ENCODE measurements at regions not wholly inside any gene's neighbourhood (a gene's known extent, or its start where the extent isn't known, plus 50 kb on each side); places are given as distances from the start of the nearest gene placed in this dataset.

GRCh38 chr6:122012578-122012977 is 386.9 kb upstream of the HSF2 start:
- H3K9ac ChIP-seq (ENCODE audit: insufficient read depth, low read depth, low read length): no peak overlapping the region
- no peak for ATAC-seq
- no peak for DNase-seq (ENCODE audit: low spot score)
- H3K79me2 ChIP-seq (ENCODE audit: insufficient read depth, low read length): no peaks in the 10 kb centered on the region
- no peak overlapping the region for H2AFZ ChIP-seq (ENCODE audit: low read length)
- TF ChIP-seq ZNF546 (CRISPR knock-in tag; conservative IDR thresholded peaks at IDR 0.05) (no peak), SNRNP70 (IDR thresholded peaks at IDR 0.05; ENCODE audit: low read depth, low read length) (no peak), HHEX (CRISPR knock-in tag; IDR thresholded peaks at IDR 0.05) (no peak), CHD4 (IDR thresholded peaks at IDR 0.05; ENCODE audit: borderline replicate concordance, low read length) (no peak), TEAD2 (CRISPR knock-in tag; IDR thresholded peaks at IDR 0.05) (no peak), FOXK1 (CRISPR knock-in tag; IDR thresholded peaks at IDR 0.05; ENCODE audit: borderline replicate concordance, low read depth) (no peak), WIZ (CRISPR knock-in tag; IDR thresholded peaks at IDR 0.05) (no peak), PITX1 (CRISPR knock-in tag; IDR thresholded peaks at IDR 0.05) (no peak), ZNF10 (CRISPR knock-in tag; IDR thresholded peaks at IDR 0.05; ENCODE audit: borderline replicate concordance, low read depth) (no peak)
- H3K4me3 ChIP-seq (replicated peaks in 1 of 3; ENCODE audit: insufficient read depth in 1 of 3, low read depth in 2 of 3, low read length in 3 of 3): no peak overlapping the region
- intact Hi-C loops (cut with micrococcal nuclease; ENCODE audit: unreplicated experiment) (no loop called here), in situ Hi-C loops (cut with HindIII; ENCODE audit: extremely low pct_ligation_motif_present, low pct_unique_long_range_greater_than_20kb) (no loop called here)
- H3K36me3 ChIP-seq (replicated peaks in 1 of 2; ENCODE audit: control insufficient read depth in 1 of 2, insufficient read depth in 2 of 2, low read length in 2 of 2): no peaks in the 10 kb centered on the region
- CTCF ChIA-PET (ENCODE audit: low intra/inter-chr PET ratio, low total read pairs): no interaction called here
- WGBS (ENCODE audit: low lambda C conversion rate): 5% methylated on average over 1 of the region's 1 CpG
- H4K20me1 ChIP-seq (ENCODE audit: insufficient read depth, low read length): no peaks in the 10 kb centered on the region
- H3K4me1 ChIP-seq (ENCODE audit: insufficient read depth, low read length): no peaks in the 10 kb centered on the region
- no peak overlapping the region for H3K27ac ChIP-seq (ENCODE audit: extremely low read length, insufficient read depth, low read length)
- H3K4me2 ChIP-seq (ENCODE audit: low read depth, low read length): no peak overlapping the region
- POLR2A ChIA-PET: no interaction called here
- H3K27me3 ChIP-seq (ENCODE audit: control insufficient read depth in 1 of 2, insufficient read depth in 2 of 2, low read length in 2 of 2): no peaks in the 10 kb centered on the region
- BruUV-seq (replicated peaks): no TSS peak
- H3K9me3 ChIP-seq (ENCODE audit: low read length): no peaks in the 10 kb centered on the region
- no peak for FAIRE-seq

- Histone ChIP-seq H2AFZ (ENCODE audit: low read length) (no peak overlapping the region), H3K27me3 (ENCODE audit: control insufficient read depth in 1 of 2, insufficient read depth in 2 of 2, low read length in 2 of 2) (no peaks in the 10 kb centered on the region), H3K9me3 (ENCODE audit: low read length) (no peaks in the 10 kb centered on the region), H3K9ac (ENCODE audit: insufficient read depth, low read depth, low read length) (no peak overlapping the region), H3K4me2 (ENCODE audit: low read depth, low read length) (no peak overlapping the region), H3K36me3 (replicated peaks in 1 of 2; ENCODE audit: control insufficient read depth in 1 of 2, insufficient read depth in 2 of 2, low read length in 2 of 2) (no peaks in the 10 kb centered on the region), H4K20me1 (ENCODE audit: insufficient read depth, low read length) (no peaks in the 10 kb centered on the region), H3K4me3 (replicated peaks in 1 of 3; ENCODE audit: insufficient read depth in 1 of 3, low read depth in 2 of 3, low read length in 3 of 3) (no peak overlapping the region), H3K4me1 (ENCODE audit: insufficient read depth, low read length) (no peaks in the 10 kb centered on the region), H3K79me2 (ENCODE audit: insufficient read depth, low read length) (no peaks in the 10 kb centered on the region), H3K27ac (ENCODE audit: extremely low read length, insufficient read depth, low read length) (no peak overlapping the region)
- BruUV-seq (replicated peaks): no TSS peak
- FAIRE-seq (no peak), DNase-seq (ENCODE audit: low spot score) (no peak), ATAC-seq (no peak)
- intact Hi-C loops (cut with micrococcal nuclease; ENCODE audit: unreplicated experiment): no loop called here
- no peak for TF ChIP-seq ZNF264 (CRISPR knock-in tag; IDR thresholded peaks at IDR 0.05)
- in situ Hi-C loops (cut with HindIII; ENCODE audit: extremely low pct_ligation_motif_present, low pct_unique_long_range_greater_than_20kb): no loop called here
- WGBS (ENCODE audit: low lambda C conversion rate): 9% methylated on average over 3 of the region's 3 CpGs
- ChIA-PET CTCF (ENCODE audit: low intra/inter-chr PET ratio, low total read pairs) (no interaction called here), POLR2A (no interaction called here)
These were observed 384.5 kb upstream of the HSF2 start for GRCh38 chr6:122014961-122015360.
